HepG2 (cell line): ENCODE measurements at regions not wholly inside any gene's neighbourhood (a gene's known extent, or its start where the extent isn't known, plus 50 kb on each side); places are given as distances from the start of the nearest gene placed in this dataset.

ENCODE experiments used
- ISL2 ChIP-seq: sonication (generic); formaldehyde crosslinking; IDR thresholded peaks from 2 replicates; pipeline ENCODE4 v1.5.0; 2020; ENCODE audit warnings: missing genetic modification reagents
- NFKB2 ChIP-seq: sonication (generic); formaldehyde crosslinking; IDR thresholded peaks from 2 replicates; pipeline ENCODE4 v1.4.0; 2020; ENCODE audit warnings: missing genetic modification reagents, borderline replicate concordance
- PAWR ChIP-seq: sonication (generic); formaldehyde crosslinking; IDR thresholded peaks from 2 replicates; pipeline ENCODE4 v1.4.0; 2020; ENCODE audit warnings: missing genetic modification reagents, mild to moderate bottlenecking, borderline replicate concordance
- SALL1 ChIP-seq: sonication (generic); formaldehyde crosslinking; IDR thresholded peaks from 2 replicates; pipeline ENCODE4 v1.8.0; 2022; ENCODE audit warnings: mild to moderate bottlenecking, missing genetic modification reagents
- SIN3A ChIP-seq: IDR thresholded peaks from 2 replicates; pipeline ENCODE4 v1.6.1; 2011; ENCODE audit warnings: low read depth, mild to moderate bottlenecking, control low read depth, low read length, borderline replicate concordance
- ZFP37 ChIP-seq: sonication (generic); formaldehyde crosslinking; IDR thresholded peaks from 2 replicates; pipeline ENCODE4 v1.4.0; 2020; ENCODE audit warnings: missing genetic modification reagents, borderline replicate concordance
- TF ChIP-seq, protein P1 (sequence below): sonication (generic); formaldehyde crosslinking; IDR thresholded peaks from 2 replicates; pipeline ENCODE4 v1.5.1; 2020; ENCODE audit warnings: mild to moderate bottlenecking, missing genetic modification reagents, borderline replicate concordance
- TF ChIP-seq, protein P2 (sequence below): sonication (generic); formaldehyde crosslinking; IDR thresholded peaks from 2 replicates; pipeline ENCODE4 v1.4.0; 2020; ENCODE audit warnings: mild to moderate bottlenecking, missing genetic modification reagents, borderline replicate concordance
- TF ChIP-seq, protein P3 (sequence below): sonication (generic); formaldehyde crosslinking; IDR thresholded peaks from 2 replicates; pipeline ENCODE4 v1.4.0; 2020; ENCODE audit warnings: missing genetic modification reagents, borderline replicate concordance

DNA sequence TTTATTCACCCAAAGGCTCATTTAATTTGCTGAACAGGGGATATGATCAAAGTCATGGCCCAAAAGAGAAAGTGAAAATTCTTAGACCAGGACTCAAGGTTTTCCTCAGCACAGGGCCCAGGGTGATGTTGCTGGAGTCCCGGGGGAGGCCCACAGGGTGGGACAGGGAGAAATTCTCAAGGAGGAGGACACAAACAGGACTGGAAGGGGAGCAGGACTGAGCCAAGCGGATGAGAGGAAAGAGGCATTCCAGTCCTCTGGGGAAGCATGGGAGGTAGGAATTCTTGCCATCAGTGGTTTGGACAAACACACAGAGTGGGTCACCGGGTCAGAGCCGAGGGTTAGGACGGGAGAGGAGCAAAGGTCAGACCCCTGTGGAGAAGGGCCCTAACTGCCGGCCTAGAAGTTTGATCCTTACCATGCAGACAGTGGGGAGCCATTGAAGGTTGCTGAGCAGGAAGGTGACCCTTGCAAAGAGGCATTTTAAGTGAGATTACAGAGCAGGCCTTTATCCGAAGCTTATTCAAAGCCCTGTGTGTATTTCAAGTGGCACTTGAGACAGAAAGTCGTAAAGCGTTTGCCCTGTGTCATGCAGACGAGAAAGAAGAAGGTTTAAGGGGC, 68.4 kb upstream of the PTGR2 start (continued):
- TF ChIP-seq, protein P1, sequence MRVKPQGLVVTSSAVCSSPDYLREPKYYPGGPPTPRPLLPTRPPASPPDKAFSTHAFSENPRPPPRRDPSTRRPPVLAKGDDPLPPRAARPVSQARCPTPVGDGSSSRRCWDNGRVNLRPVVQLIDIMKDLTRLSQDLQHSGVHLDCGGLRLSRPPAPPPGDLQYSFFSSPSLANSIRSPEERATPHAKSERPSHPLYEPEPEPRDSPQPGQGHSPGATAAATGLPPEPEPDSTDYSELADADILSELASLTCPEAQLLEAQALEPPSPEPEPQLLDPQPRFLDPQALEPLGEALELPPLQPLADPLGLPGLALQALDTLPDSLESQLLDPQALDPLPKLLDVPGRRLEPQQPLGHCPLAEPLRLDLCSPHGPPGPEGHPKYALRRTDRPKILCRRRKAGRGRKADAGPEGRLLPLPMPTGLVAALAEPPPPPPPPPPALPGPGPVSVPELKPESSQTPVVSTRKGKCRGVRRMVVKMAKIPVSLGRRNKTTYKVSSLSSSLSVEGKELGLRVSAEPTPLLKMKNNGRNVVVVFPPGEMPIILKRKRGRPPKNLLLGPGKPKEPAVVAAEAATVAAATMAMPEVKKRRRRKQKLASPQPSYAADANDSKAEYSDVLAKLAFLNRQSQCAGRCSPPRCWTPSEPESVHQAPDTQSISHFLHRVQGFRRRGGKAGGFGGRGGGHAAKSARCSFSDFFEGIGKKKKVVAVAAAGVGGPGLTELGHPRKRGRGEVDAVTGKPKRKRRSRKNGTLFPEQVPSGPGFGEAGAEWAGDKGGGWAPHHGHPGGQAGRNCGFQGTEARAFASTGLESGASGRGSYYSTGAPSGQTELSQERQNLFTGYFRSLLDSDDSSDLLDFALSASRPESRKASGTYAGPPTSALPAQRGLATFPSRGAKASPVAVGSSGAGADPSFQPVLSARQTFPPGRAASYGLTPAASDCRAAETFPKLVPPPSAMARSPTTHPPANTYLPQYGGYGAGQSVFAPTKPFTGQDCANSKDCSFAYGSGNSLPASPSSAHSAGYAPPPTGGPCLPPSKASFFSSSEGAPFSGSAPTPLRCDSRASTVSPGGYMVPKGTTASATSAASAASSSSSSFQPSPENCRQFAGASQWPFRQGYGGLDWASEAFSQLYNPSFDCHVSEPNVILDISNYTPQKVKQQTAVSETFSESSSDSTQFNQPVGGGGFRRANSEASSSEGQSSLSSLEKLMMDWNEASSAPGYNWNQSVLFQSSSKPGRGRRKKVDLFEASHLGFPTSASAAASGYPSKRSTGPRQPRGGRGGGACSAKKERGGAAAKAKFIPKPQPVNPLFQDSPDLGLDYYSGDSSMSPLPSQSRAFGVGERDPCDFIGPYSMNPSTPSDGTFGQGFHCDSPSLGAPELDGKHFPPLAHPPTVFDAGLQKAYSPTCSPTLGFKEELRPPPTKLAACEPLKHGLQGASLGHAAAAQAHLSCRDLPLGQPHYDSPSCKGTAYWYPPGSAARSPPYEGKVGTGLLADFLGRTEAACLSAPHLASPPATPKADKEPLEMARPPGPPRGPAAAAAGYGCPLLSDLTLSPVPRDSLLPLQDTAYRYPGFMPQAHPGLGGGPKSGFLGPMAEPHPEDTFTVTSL (CRISPR knock-in tag) = peak; percentile 46; the same call in 1 of the 2 replicates
- TF ChIP-seq, protein P2, sequence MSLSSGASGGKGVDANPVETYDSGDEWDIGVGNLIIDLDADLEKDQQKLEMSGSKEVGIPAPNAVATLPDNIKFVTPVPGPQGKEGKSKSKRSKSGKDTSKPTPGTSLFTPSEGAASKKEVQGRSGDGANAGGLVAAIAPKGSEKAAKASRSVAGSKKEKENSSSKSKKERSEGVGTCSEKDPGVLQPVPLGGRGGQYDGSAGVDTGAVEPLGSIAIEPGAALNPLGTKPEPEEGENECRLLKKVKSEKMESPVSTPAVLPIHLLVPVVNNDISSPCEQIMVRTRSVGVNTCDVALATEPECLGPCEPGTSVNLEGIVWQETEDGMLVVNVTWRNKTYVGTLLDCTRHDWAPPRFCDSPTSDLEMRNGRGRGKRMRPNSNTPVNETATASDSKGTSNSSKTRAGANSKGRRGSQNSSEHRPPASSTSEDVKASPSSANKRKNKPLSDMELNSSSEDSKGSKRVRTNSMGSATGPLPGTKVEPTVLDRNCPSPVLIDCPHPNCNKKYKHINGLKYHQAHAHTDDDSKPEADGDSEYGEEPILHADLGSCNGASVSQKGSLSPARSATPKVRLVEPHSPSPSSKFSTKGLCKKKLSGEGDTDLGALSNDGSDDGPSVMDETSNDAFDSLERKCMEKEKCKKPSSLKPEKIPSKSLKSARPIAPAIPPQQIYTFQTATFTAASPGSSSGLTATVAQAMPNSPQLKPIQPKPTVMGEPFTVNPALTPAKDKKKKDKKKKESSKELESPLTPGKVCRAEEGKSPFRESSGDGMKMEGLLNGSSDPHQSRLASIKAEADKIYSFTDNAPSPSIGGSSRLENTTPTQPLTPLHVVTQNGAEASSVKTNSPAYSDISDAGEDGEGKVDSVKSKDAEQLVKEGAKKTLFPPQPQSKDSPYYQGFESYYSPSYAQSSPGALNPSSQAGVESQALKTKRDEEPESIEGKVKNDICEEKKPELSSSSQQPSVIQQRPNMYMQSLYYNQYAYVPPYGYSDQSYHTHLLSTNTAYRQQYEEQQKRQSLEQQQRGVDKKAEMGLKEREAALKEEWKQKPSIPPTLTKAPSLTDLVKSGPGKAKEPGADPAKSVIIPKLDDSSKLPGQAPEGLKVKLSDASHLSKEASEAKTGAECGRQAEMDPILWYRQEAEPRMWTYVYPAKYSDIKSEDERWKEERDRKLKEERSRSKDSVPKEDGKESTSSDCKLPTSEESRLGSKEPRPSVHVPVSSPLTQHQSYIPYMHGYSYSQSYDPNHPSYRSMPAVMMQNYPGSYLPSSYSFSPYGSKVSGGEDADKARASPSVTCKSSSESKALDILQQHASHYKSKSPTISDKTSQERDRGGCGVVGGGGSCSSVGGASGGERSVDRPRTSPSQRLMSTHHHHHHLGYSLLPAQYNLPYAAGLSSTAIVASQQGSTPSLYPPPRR (CRISPR knock-in tag) = peak; percentile 64; the same call in 1 of the 2 replicates
- no peak for TF ChIP-seq ZFP37
- TF ChIP-seq ISL2 (CRISPR knock-in tag) = 0 out of 2 replicates have a peak, but pooled peaks have one; percentile 55
- TF ChIP-seq SIN3A = peak; percentile 50; the same call in 1 of the 2 replicates
- TF ChIP-seq PAWR (CRISPR knock-in tag) = no peak
- TF ChIP-seq, protein P3, sequence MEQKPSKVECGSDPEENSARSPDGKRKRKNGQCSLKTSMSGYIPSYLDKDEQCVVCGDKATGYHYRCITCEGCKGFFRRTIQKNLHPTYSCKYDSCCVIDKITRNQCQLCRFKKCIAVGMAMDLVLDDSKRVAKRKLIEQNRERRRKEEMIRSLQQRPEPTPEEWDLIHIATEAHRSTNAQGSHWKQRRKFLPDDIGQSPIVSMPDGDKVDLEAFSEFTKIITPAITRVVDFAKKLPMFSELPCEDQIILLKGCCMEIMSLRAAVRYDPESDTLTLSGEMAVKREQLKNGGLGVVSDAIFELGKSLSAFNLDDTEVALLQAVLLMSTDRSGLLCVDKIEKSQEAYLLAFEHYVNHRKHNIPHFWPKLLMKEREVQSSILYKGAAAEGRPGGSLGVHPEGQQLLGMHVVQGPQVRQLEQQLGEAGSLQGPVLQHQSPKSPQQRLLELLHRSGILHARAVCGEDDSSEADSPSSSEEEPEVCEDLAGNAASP (CRISPR knock-in tag) = peak; percentile 52; the same call in 1 of the 2 replicates
- peak; percentile 88 for TF ChIP-seq SALL1
- TF ChIP-seq NFKB2 (CRISPR knock-in tag) = no peak
